ENCODE measurements at regions not wholly inside any gene's neighbourhood (a gene's known extent, or its start where the extent isn't known, plus 50 kb on each side); places are given as distances from the start of the nearest gene placed in this dataset.

DNA sequence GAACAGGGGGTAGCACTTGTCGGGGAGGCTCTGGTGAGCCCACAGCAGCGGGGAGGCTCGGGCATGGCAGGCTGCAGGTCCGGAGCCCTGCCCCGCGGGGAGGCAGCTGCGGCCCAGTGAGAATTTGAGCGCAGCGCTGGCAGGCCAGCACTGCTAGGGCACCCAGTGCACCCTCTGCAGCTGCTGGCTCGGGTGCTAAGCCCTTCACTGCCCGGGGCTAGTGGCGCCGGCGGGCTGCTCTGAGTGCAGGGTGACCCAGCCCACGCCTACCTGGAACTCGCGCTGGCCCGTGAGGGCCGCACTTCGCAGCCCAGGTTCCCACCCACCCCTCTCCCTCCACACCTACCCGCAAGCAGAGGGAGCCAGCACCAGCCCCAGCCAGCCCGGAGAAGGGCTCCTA, 151.0 kb downstream of the NXNL2 start:
- Mint-ChIP-seq H3K27ac (no peak overlapping the region), H3K27me3 (ENCODE audit: low read depth) (peaks cover 2% of the 10 kb centered on the region), H3K4me1 (ENCODE audit: low read depth) (no peaks in the 10 kb centered on the region), H3K4me3 (ENCODE audit: low read depth) (no peak overlapping the region), H3K9me3 (no peaks in the 10 kb centered on the region), H3K36me3 (ENCODE audit: low read depth) (no peaks in the 10 kb centered on the region)
- intact Hi-C loops (cut with micrococcal nuclease) = no loop called here
- no peak for DNase-seq (ENCODE audit: low spot score)

DNA sequence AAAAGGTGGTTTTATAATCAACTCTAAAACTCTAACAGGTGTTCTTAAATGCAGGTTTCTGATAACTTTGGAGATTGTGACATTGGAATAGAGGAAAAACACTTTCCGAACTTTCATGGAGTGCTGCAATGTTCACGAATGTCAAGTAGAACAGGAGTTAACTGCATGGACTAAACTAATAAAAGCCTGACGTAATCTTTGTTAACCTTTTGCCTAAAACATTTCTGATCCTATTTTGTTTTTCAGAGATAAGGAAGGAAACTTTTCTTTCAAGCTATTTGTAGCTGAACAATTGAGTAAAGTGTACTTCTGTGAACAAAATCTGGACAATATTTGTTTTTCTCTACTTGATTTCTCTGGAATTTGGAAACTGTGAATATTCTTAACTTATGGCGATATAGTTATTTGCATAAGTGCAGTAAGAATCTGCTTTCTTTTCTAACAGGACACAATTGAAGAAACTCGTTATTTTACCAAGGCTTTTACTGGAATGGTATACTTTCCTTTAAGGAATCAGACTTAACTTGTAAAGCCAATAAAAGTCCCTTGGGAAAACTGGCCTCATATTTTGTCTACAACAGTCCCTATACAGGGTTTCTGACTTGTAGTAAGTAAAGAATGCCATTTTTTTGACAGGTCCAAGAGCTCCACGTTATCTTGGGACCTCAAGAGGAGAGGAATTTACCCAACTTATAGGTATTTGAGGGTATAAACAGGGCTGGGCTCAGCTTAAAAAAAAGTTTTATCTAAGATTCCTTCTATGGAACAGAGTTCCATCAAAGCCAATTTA, 154.7 kb downstream of the NXNL2 start:
- H3K4me1 Mint-ChIP-seq (ENCODE audit: low read depth) = no peaks in the 10 kb centered on the region
- H3K36me3 Mint-ChIP-seq (ENCODE audit: low read depth) = no peaks in the 10 kb centered on the region
- H3K27ac Mint-ChIP-seq = no peak overlapping the region
- no peaks in the 10 kb centered on the region for H3K9me3 Mint-ChIP-seq
- intact Hi-C loops (cut with micrococcal nuclease) = no loop called here
- DNase-seq (ENCODE audit: low spot score) = no peak
- no peak overlapping the region for H3K4me3 Mint-ChIP-seq (ENCODE audit: low read depth)
- peaks cover 2% of the 10 kb centered on the region for H3K27me3 Mint-ChIP-seq (ENCODE audit: low read depth)

DNA sequence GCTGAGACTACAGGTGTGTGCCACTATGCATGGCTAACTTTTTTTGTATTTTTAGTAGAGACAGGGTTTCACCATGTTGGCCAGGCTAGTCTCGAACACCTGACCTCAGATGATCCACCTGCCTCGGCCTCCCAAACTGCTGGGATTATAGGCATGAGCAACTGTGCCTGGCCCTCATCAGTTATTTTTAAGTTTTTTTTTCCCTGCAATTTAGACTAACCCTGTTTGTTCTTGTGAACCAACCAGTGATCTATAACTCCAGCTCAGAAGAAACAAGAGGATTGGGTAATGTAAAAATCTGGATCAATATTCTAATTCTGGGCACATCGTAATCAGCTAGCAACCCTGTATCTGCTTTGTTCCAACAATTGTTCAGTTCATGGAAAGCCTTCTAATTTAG, 155.7 kb downstream of the NXNL2 start:
- peaks cover 2% of the 10 kb centered on the region for H3K27me3 Mint-ChIP-seq (ENCODE audit: low read depth)
- H3K27ac Mint-ChIP-seq = no peak overlapping the region
- DNase-seq (ENCODE audit: low spot score) = no peak
- no peaks in the 10 kb centered on the region for H3K36me3 Mint-ChIP-seq (ENCODE audit: low read depth)
- H3K4me1 Mint-ChIP-seq (ENCODE audit: low read depth) = no peaks in the 10 kb centered on the region
- no peak overlapping the region for H3K4me3 Mint-ChIP-seq (ENCODE audit: low read depth)
- intact Hi-C loops (cut with micrococcal nuclease) = no loop called here
- no peaks in the 10 kb centered on the region for H3K9me3 Mint-ChIP-seq

- intact Hi-C loops (cut with micrococcal nuclease) = no loop called here
- H3K4me3 Mint-ChIP-seq (ENCODE audit: low read depth) = no peak overlapping the region
- no peaks in the 10 kb centered on the region for H3K4me1 Mint-ChIP-seq (ENCODE audit: low read depth)
- no peak overlapping the region for H3K27ac Mint-ChIP-seq
- H3K9me3 Mint-ChIP-seq = no peaks in the 10 kb centered on the region
- DNase-seq (ENCODE audit: low spot score) = no peak
- no peaks in the 10 kb centered on the region for H3K36me3 Mint-ChIP-seq (ENCODE audit: low read depth)
- H3K27me3 Mint-ChIP-seq (ENCODE audit: low read depth) = peaks cover 2% of the 10 kb centered on the region
Observed at GRCh38 chr9:88691091-88691490, 156.1 kb downstream of the NXNL2 start.

- no peaks in the 10 kb centered on the region for H3K36me3 Mint-ChIP-seq (ENCODE audit: low read depth)
- H3K27ac Mint-ChIP-seq = no peak overlapping the region
- no peak overlapping the region for H3K4me3 Mint-ChIP-seq (ENCODE audit: low read depth)
- no peak for DNase-seq (ENCODE audit: low spot score)
- no peaks in the 10 kb centered on the region for H3K4me1 Mint-ChIP-seq (ENCODE audit: low read depth)
- peaks cover 2% of the 10 kb centered on the region for H3K27me3 Mint-ChIP-seq (ENCODE audit: low read depth)
- intact Hi-C loops (cut with micrococcal nuclease) = no loop called here
- no peaks in the 10 kb centered on the region for H3K9me3 Mint-ChIP-seq
Observed at GRCh38 chr9:88691811-88692210, 156.8 kb downstream of the NXNL2 start.

GRCh38 chr9:88692827-88693226, 157.8 kb downstream of the NXNL2 start:
- intact Hi-C loops (cut with micrococcal nuclease) = no loop called here
- Mint-ChIP-seq H3K27me3 (ENCODE audit: low read depth) (peaks cover 2% of the 10 kb centered on the region), H3K4me3 (ENCODE audit: low read depth) (no peak overlapping the region), H3K9me3 (no peaks in the 10 kb centered on the region), H3K27ac (no peak overlapping the region), H3K36me3 (ENCODE audit: low read depth) (no peaks in the 10 kb centered on the region), H3K4me1 (ENCODE audit: low read depth) (no peaks in the 10 kb centered on the region)
- no peak for DNase-seq (ENCODE audit: low spot score)

DNA sequence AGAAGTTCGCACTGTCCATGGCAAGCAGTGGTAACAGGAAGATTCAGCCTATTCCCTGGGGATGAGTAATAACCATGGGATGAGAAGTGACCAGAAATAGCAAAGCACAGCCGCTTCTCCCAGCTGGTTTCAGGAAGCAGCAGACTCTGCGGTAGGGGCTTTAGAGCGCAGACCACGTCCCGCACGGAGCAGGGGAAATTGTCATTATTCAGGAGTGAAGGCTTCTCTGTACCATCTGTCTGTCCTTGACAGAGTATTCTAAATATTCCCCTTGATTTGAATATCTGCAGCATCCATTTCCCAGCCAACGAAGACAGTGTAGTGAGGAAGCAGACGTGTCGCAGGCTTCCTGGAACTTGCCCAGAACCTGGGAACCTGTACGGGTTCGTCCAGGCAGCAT, 159.6 kb downstream of the NXNL2 start:
- intact Hi-C loops (cut with micrococcal nuclease) = no loop called here
- Mint-ChIP-seq H3K4me1 (ENCODE audit: low read depth) (no peaks in the 10 kb centered on the region), H3K36me3 (ENCODE audit: low read depth) (no peaks in the 10 kb centered on the region), H3K27me3 (ENCODE audit: low read depth) (no peaks in the 10 kb centered on the region), H3K27ac (no peak overlapping the region), H3K9me3 (no peaks in the 10 kb centered on the region), H3K4me3 (ENCODE audit: low read depth) (no peak overlapping the region)
- no peak for DNase-seq (ENCODE audit: low spot score)

DNA sequence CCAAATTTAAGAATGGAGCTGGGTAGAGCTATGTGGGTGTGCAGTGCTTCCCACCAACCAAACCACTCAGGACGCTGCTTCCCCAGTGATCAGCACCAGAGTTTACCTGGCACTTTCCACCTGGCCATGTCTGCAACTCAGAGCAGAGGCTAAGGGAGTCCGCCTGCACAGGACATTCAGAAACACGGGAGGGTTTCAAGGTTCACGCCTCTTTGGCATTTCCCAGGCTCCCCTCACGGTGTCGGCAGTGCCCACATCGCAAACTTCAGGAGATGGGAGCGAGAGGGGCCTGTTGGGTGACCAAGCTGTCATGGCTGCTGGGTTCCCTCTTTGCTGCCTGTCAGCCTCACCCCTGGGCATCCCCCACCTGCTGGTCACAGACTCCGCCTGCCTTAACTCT, 161.5 kb downstream of the NXNL2 start:
- Mint-ChIP-seq H3K36me3 (ENCODE audit: low read depth) (no peaks in the 10 kb centered on the region), H3K27ac (no peak overlapping the region), H3K4me1 (ENCODE audit: low read depth) (no peaks in the 10 kb centered on the region), H3K27me3 (ENCODE audit: low read depth) (no peaks in the 10 kb centered on the region), H3K4me3 (ENCODE audit: low read depth) (no peak overlapping the region), H3K9me3 (no peaks in the 10 kb centered on the region)
- DNase-seq (ENCODE audit: low spot score) = no peak
- intact Hi-C loops (cut with micrococcal nuclease) = no loop called here

DNA sequence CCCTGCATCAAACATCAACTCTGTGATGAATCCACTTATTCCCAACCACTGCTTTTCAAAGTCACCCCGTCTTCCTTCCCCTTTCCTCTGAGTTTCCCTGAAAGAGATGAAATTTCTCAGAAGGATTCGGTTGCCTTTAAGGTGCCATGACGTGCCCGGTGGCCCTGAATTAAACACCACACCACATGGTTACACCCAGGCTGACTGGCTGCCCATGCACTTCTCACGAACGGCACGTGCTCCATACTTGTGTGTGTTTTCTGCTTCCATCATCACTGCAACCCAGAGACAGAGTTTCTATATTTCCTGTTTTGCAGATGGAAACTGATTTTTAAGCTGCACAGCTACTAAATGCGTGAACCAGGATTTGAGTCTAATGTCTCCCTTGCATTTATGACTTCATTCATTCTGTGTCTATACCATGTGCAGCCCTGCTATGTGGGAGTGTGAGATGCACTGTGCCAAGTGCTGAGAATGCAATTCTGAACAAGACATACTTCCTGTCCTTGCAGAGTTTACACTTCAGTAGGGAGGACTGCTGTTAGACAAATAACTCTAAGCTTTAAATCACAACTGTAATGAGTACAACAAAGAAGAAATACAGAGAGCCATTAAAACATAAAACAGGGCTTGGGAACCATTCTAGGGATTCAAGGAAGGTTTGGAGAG, 162.9 kb downstream of the NXNL2 start:
- intact Hi-C loops (cut with micrococcal nuclease) = no loop called here
- H3K27me3 Mint-ChIP-seq (ENCODE audit: low read depth) = no peaks in the 10 kb centered on the region
- no peaks in the 10 kb centered on the region for H3K9me3 Mint-ChIP-seq

DNA sequence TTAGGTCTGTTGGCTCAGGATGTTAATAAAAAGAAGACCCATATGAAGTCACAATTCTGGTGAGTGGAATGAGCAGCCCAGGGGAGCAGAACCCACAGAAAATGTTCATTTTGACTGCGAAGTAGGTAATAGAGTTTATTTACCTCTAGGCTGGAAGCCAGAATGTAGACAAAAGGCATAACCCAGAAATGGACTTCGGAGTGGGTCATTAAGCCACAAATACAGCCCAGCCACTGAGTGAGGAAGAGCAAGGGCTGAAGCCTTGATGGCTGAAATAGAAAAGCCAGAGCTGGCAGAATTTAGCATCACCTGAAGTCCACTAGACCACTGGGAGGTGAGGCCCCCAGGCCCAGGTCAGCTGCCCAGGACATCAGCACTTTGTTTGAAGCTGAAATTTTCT, 168.0 kb downstream of the NXNL2 start:
- no peak for DNase-seq (ENCODE audit: low spot score)
- Mint-ChIP-seq H3K4me3 (ENCODE audit: low read depth) (no peak overlapping the region), H3K27ac (no peak overlapping the region), H3K36me3 (ENCODE audit: low read depth) (no peaks in the 10 kb centered on the region), H3K4me1 (ENCODE audit: low read depth) (no peaks in the 10 kb centered on the region), H3K27me3 (ENCODE audit: low read depth) (no peaks in the 10 kb centered on the region), H3K9me3 (no peaks in the 10 kb centered on the region)
- intact Hi-C loops (cut with micrococcal nuclease) = no loop called here

More for the DNA sequence above, 162.9 kb downstream of the NXNL2 start:
- no peak overlapping the region for H3K27ac Mint-ChIP-seq
- no peaks in the 10 kb centered on the region for H3K36me3 Mint-ChIP-seq (ENCODE audit: low read depth)
- H3K4me1 Mint-ChIP-seq (ENCODE audit: low read depth) = no peaks in the 10 kb centered on the region
- DNase-seq (ENCODE audit: low spot score) = no peak
- H3K4me3 Mint-ChIP-seq (ENCODE audit: low read depth) = no peak overlapping the region

GRCh38 chr9:88706193-88707113, 171.5 kb downstream of the NXNL2 start:
- H3K9me3 Mint-ChIP-seq = no peaks in the 10 kb centered on the region
- no peak overlapping the region for H3K27ac Mint-ChIP-seq
- no peaks in the 10 kb centered on the region for H3K36me3 Mint-ChIP-seq (ENCODE audit: low read depth)
- H3K4me1 Mint-ChIP-seq (ENCODE audit: low read depth) = no peaks in the 10 kb centered on the region
- no peak for DNase-seq (ENCODE audit: low spot score)
- no peaks in the 10 kb centered on the region for H3K27me3 Mint-ChIP-seq (ENCODE audit: low read depth)
- intact Hi-C loops (cut with micrococcal nuclease) = no loop called here
- H3K4me3 Mint-ChIP-seq (ENCODE audit: low read depth) = no peak overlapping the region

DNA sequence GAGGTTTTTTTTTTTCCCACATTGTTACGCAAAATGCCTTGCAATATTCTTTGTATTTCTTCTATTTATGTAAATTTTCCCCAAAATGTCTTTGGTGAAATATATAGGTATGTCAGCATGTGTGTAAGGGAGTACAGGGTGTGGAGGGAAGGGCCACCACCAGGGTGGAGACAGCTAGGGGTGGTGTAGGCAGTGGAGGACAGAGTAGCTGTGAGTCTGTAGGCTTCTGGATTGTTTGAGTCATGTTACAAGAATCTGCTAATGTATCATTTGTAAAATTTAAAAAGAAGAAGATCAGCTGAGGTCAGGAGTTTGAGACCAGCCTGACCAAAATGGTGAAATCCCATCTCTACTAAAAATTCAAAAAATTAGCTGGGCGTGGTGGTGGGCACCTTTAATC, 175.5 kb downstream of the NXNL2 start:
- H3K27ac Mint-ChIP-seq = no peak overlapping the region
- H3K9me3 Mint-ChIP-seq = no peaks in the 10 kb centered on the region
- no peaks in the 10 kb centered on the region for H3K27me3 Mint-ChIP-seq (ENCODE audit: low read depth)
- H3K4me3 Mint-ChIP-seq (ENCODE audit: low read depth) = no peak overlapping the region
- H3K36me3 Mint-ChIP-seq (ENCODE audit: low read depth) = no peaks in the 10 kb centered on the region
- no peaks in the 10 kb centered on the region for H3K4me1 Mint-ChIP-seq (ENCODE audit: low read depth)
- intact Hi-C loops (cut with micrococcal nuclease) = no loop called here
- DNase-seq (ENCODE audit: low spot score) = no peak

DNA sequence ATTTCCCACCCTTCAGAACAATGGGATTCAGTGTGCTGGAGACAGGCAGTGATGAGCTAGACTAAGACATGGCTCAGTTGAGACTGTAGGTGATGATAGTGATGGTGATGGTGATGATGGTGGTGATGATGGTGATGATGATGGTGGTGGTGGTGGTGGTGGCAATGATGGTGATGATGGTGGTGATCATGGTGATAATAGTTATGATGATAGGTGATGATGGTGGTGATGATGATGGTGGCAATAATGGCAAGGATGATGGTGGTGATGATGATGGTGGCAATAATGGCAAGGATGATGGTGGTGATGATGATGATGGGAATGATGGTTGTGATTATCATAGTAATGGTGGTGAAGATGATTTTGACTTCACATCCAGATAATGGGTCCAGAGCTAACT, 176.7 kb downstream of the NXNL2 start:
- Mint-ChIP-seq H3K27me3 (ENCODE audit: low read depth) (peaks cover 1% of the 10 kb centered on the region), H3K4me1 (ENCODE audit: low read depth) (no peaks in the 10 kb centered on the region), H3K36me3 (ENCODE audit: low read depth) (no peaks in the 10 kb centered on the region), H3K4me3 (ENCODE audit: low read depth) (no peak overlapping the region), H3K9me3 (no peaks in the 10 kb centered on the region), H3K27ac (no peak overlapping the region)
- DNase-seq (ENCODE audit: low spot score) = no peak
- intact Hi-C loops (cut with micrococcal nuclease) = no loop called here
